ENCODE measurements at regions not wholly inside any gene's neighbourhood (a gene's known extent, or its start where the extent isn't known, plus 50 kb on each side); places are given as distances from the start of the nearest gene placed in this dataset.

- TF ChIP-seq CTCF (conservative IDR thresholded peaks at IDR 0.05; ENCODE audit: low read length) (no peak), EZH2phosphoT487 (IDR thresholded peaks at IDR 0.05; ENCODE audit: borderline replicate concordance) (no peak)
Observed at GRCh38 chr15:81856001-81856633, 189.7 kb downstream of the MEX3B start.

All from Loucy (cell line).